Neural cell (in vitro differentiated cells): ENCODE measurements at regions not wholly inside any gene's neighbourhood (a gene's known extent, or its start where the extent isn't known, plus 50 kb on each side); places are given as distances from the start of the nearest gene placed in this dataset.

ENCODE experiments used
- CTCF ChIP-seq: fragments of 450-650 bp; IDR thresholded peaks from 2 replicates; pipeline ENCODE4 v1.5.1; 2014; ENCODE audit warnings: antibody characterized with exemption, mild to moderate bottlenecking, moderate library complexity; ENCODE audit not compliant: poor library complexity, severe bottlenecking
- EP300 ChIP-seq: fragments of 450-650 bp; conservative IDR thresholded peaks from 2 replicates; pipeline ENCODE4 v1.6.1; 2014; ENCODE audit warnings: antibody characterized with exemption, mild to moderate bottlenecking, moderate library complexity; ENCODE audit not compliant: poor library complexity, severe bottlenecking
- POLR2AphosphoS5 ChIP-seq: IDR thresholded peaks from 2 replicates; pipeline ENCODE4 v1.6.1; 2012

GRCh38 chr2:56576001-56576400, 392.2 kb downstream of the CCDC85A start:
- TF ChIP-seq CTCF (no peak), EP300 (no peak), POLR2AphosphoS5 (no peak)
